ENCODE measurements at regions not wholly inside any gene's neighbourhood (a gene's known extent, or its start where the extent isn't known, plus 50 kb on each side); places are given as distances from the start of the nearest gene placed in this dataset.

- no peak for DNase-seq
Measured at GRCh38 chr5:74075501-74076484, 449.8 kb downstream of the ARHGEF28 start.

- DNase-seq = no peak
Measured at GRCh38 chr5:74074111-74074510, 448.1 kb downstream of the ARHGEF28 start.

GRCh38 chr5:74073257-74073656 lies 447.3 kb downstream of the ARHGEF28 start:
- DNase-seq = no peak

GRCh38 chr5:74072646-74073045 lies 446.6 kb downstream of the ARHGEF28 start:
- DNase-seq = no peak

- peak; percentile 23 for DNase-seq
Measured at GRCh38 chr5:74070766-74071165, 444.8 kb downstream of the ARHGEF28 start.

- DNase-seq = no peak
Measured at GRCh38 chr5:74069741-74070140, 443.7 kb downstream of the ARHGEF28 start.

- DNase-seq = no peak
Measured at GRCh38 chr5:74067748-74068541, 441.9 kb downstream of the ARHGEF28 start.

GRCh38 chr5:74064911-74065310 lies 438.9 kb downstream of the ARHGEF28 start:
- no peak for DNase-seq

GRCh38 chr5:74064225-74064624 lies 438.2 kb downstream of the ARHGEF28 start:
- no peak for DNase-seq

GRCh38 chr5:74063821-74064220 lies 437.8 kb downstream of the ARHGEF28 start:
- DNase-seq = peak; percentile 3

- no peak for DNase-seq
Measured at GRCh38 chr5:74063346-74063745, 437.4 kb downstream of the ARHGEF28 start.

- DNase-seq = no peak
Measured at GRCh38 chr5:74061292-74061691, 435.3 kb downstream of the ARHGEF28 start.

GRCh38 chr5:74059706-74060105 lies 433.7 kb downstream of the ARHGEF28 start:
- no peak for DNase-seq

GRCh38 chr5:74056789-74057164 lies 430.8 kb downstream of the ARHGEF28 start:
- peak; percentile 65 for DNase-seq

- no peak for DNase-seq
Measured at GRCh38 chr5:74056107-74056788, 430.3 kb downstream of the ARHGEF28 start.

- no peak for DNase-seq
Measured at GRCh38 chr5:74055486-74056106, 429.6 kb downstream of the ARHGEF28 start.

- no peak for DNase-seq
Measured at GRCh38 chr5:74054641-74055421, 428.8 kb downstream of the ARHGEF28 start.

GRCh38 chr5:74054139-74054538 lies 428.1 kb downstream of the ARHGEF28 start:
- no peak for DNase-seq

GRCh38 chr5:74052441-74053221 lies 426.6 kb downstream of the ARHGEF28 start:
- DNase-seq = no peak

- no peak for DNase-seq
Measured at GRCh38 chr5:74051076-74051475, 425.1 kb downstream of the ARHGEF28 start.

- no peak for DNase-seq
Measured at GRCh38 chr5:74044936-74045335, 418.9 kb downstream of the ARHGEF28 start.
